ENCODE measurements at regions not wholly inside any gene's neighbourhood (a gene's known extent, or its start where the extent isn't known, plus 50 kb on each side); places are given as distances from the start of the nearest gene placed in this dataset.

DNA sequence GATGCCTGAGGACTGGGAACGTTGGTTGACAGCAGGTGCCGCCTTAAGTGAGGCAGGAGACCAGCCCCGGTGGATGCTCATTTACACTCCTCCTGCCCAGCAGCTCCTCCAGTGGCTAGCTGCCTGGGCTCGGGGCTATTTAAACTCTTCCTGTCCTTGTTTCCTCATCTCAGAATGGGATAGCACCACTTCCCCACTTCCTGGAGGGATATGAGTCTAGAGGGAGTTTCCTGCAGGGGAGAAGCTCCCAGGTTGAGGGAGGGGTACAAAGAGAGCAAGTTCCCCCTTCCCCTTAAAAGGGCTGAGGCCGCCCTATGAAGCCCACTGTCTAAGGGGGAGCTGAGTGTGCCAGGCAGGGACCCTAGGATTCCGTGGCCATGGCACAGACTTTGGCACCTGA is 311.2 kb downstream of the AACS start:
- Histone ChIP-seq H3F3A (ENCODE audit: insufficient read depth) (no peaks in the 10 kb centered on the region), H3K9me3 (ENCODE audit: insufficient read depth, low read length) (no peaks in the 10 kb centered on the region), H3K79me2 (ENCODE audit: insufficient read depth, low read length) (no peaks in the 10 kb centered on the region), H3K4me2 (ENCODE audit: low read depth, low read length, poor library complexity, severe bottlenecking) (no peak overlapping the region), H4K20me1 (ENCODE audit: low read depth, low read length) (no peaks in the 10 kb centered on the region), H3K9ac (ENCODE audit: low read length) (no peak overlapping the region), H3K4me3 (ENCODE audit: insufficient read depth, low read length, poor library complexity, severe bottlenecking) (no peak overlapping the region), H3K9me2 (replicated peaks; ENCODE audit: insufficient read depth, low read length) (no peaks in the 10 kb centered on the region), H3K36me3 (ENCODE audit: low read length) (no peaks in the 10 kb centered on the region), H3K27me3 (ENCODE audit: low read length) (no peaks in the 10 kb centered on the region), H3K27ac (ENCODE audit: low read depth, low read length) (no peak overlapping the region), H2AFZ (ENCODE audit: low read depth, low read length, severe bottlenecking) (no peak overlapping the region)
- TF ChIP-seq, protein P1, sequence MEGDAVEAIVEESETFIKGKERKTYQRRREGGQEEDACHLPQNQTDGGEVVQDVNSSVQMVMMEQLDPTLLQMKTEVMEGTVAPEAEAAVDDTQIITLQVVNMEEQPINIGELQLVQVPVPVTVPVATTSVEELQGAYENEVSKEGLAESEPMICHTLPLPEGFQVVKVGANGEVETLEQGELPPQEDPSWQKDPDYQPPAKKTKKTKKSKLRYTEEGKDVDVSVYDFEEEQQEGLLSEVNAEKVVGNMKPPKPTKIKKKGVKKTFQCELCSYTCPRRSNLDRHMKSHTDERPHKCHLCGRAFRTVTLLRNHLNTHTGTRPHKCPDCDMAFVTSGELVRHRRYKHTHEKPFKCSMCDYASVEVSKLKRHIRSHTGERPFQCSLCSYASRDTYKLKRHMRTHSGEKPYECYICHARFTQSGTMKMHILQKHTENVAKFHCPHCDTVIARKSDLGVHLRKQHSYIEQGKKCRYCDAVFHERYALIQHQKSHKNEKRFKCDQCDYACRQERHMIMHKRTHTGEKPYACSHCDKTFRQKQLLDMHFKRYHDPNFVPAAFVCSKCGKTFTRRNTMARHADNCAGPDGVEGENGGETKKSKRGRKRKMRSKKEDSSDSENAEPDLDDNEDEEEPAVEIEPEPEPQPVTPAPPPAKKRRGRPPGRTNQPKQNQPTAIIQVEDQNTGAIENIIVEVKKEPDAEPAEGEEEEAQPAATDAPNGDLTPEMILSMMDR (IDR thresholded peaks at IDR 0.05; ENCODE audit: insufficient read depth, low read length, poor library complexity, severe bottlenecking) = no peak

DNA sequence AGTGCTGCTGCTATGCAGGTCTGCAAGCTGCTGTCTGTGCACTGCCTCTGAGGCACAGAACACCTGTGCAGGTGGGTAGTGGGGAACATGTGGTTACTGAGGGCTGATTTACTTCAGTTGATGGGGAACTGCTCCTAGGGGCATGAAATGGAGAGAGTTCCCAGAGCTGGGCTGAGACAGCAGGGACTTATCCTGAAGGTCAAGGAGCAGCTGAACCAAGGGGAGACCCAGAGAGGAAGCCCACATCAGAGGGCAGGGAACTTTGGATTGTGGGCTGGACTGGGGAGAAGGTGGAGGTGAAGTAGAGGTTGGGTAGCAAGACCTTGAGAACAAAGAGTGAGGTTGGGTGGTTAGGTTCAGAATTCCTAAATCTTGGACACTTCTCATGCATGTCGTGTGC is 311.9 kb downstream of the AACS start:
- H3K27ac ChIP-seq (ENCODE audit: low read depth, low read length) = no peak overlapping the region
- no peaks in the 10 kb centered on the region for H3K79me2 ChIP-seq (ENCODE audit: insufficient read depth, low read length)
- H3K9ac ChIP-seq (ENCODE audit: low read length) = no peak overlapping the region
- no peaks in the 10 kb centered on the region for H3K9me3 ChIP-seq (ENCODE audit: insufficient read depth, low read length)
- H2AFZ ChIP-seq (ENCODE audit: low read depth, low read length, severe bottlenecking) = no peak overlapping the region
- H3K27me3 ChIP-seq (ENCODE audit: low read length) = no peaks in the 10 kb centered on the region
- no peaks in the 10 kb centered on the region for H3K9me2 ChIP-seq (replicated peaks; ENCODE audit: insufficient read depth, low read length)
- no peaks in the 10 kb centered on the region for H3F3A ChIP-seq (ENCODE audit: insufficient read depth)
- H3K36me3 ChIP-seq (ENCODE audit: low read length) = no peaks in the 10 kb centered on the region
- H3K4me3 ChIP-seq (ENCODE audit: insufficient read depth, low read length, poor library complexity, severe bottlenecking) = no peak overlapping the region
- TF ChIP-seq, protein P1 (IDR thresholded peaks at IDR 0.05; ENCODE audit: insufficient read depth, low read length, poor library complexity, severe bottlenecking) = no peak
- no peak for TF ChIP-seq EZH2phosphoT487 (conservative IDR thresholded peaks at IDR 0.05; ENCODE audit: low read length)
- no peak overlapping the region for H3K4me2 ChIP-seq (ENCODE audit: low read depth, low read length, poor library complexity, severe bottlenecking)
- no peaks in the 10 kb centered on the region for H4K20me1 ChIP-seq (ENCODE audit: low read depth, low read length)

DNA sequence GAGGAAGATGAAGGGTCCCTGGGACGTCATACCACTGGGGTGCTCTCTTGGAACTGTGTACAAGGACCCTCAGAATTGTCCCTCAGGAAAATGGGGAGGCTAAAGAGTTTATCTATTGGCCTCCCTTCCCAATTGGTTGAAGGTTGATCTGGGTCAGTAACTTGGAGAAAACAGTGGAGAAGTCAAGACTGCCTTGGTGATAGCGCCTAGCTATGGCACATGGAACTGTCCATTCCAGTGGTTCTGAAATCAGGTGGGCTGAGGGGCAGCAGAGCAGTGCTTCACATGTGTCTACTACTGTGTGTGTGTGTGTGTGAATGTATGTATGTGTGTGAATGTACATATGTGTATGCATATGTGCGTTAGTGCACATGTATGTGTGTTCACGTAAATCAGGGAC is 316.1 kb downstream of the AACS start:
- no peaks in the 10 kb centered on the region for H3F3A ChIP-seq (ENCODE audit: insufficient read depth)
- H3K9me3 ChIP-seq (ENCODE audit: insufficient read depth, low read length) = no peaks in the 10 kb centered on the region
- H3K36me3 ChIP-seq (ENCODE audit: low read length) = no peaks in the 10 kb centered on the region
- H3K4me2 ChIP-seq (ENCODE audit: low read depth, low read length, poor library complexity, severe bottlenecking) = no peak overlapping the region
- no peaks in the 10 kb centered on the region for H3K79me2 ChIP-seq (ENCODE audit: insufficient read depth, low read length)
- H4K20me1 ChIP-seq (ENCODE audit: low read depth, low read length) = no peaks in the 10 kb centered on the region
- H3K9ac ChIP-seq (ENCODE audit: low read length) = no peak overlapping the region
- TF ChIP-seq EZH2phosphoT487 (conservative IDR thresholded peaks at IDR 0.05; ENCODE audit: low read length) = no peak
- TF ChIP-seq, protein P1 (IDR thresholded peaks at IDR 0.05; ENCODE audit: insufficient read depth, low read length, poor library complexity, severe bottlenecking) = no peak
- no peak overlapping the region for H3K27ac ChIP-seq (ENCODE audit: low read depth, low read length)
- H3K9me2 ChIP-seq (replicated peaks; ENCODE audit: insufficient read depth, low read length) = no peaks in the 10 kb centered on the region
- no peaks in the 10 kb centered on the region for H3K27me3 ChIP-seq (ENCODE audit: low read length)
- H2AFZ ChIP-seq (ENCODE audit: low read depth, low read length, severe bottlenecking) = no peak overlapping the region
- no peak overlapping the region for H3K4me3 ChIP-seq (ENCODE audit: insufficient read depth, low read length, poor library complexity, severe bottlenecking)

DNA sequence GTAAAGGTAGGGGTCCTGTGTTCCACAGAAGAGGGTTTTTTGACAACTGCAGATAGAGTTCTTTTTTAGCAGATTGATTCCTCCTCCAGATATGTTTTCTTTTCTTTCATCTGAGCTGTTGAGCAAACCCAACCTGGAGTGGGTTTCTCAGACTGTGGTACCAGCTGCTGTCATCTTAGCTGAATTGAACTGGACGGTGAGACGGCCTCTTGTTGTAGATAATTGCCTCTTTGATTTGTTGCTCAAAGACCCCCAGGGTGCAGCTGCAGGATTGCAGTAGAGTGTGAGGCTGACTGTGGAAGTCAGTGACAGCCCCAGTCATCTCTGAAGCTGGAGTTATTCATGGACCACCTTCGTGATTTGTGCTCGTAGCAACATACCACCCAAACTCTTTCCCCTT is 317.7 kb downstream of the AACS start:
- H3K4me3 ChIP-seq (ENCODE audit: insufficient read depth, low read length, poor library complexity, severe bottlenecking) = no peak overlapping the region
- H2AFZ ChIP-seq (ENCODE audit: low read depth, low read length, severe bottlenecking) = no peak overlapping the region
- no peaks in the 10 kb centered on the region for H3K36me3 ChIP-seq (ENCODE audit: low read length)
- H3K79me2 ChIP-seq (ENCODE audit: insufficient read depth, low read length) = no peaks in the 10 kb centered on the region
- no peaks in the 10 kb centered on the region for H3K9me2 ChIP-seq (replicated peaks; ENCODE audit: insufficient read depth, low read length)
- no peak overlapping the region for H3K27ac ChIP-seq (ENCODE audit: low read depth, low read length)
- H3F3A ChIP-seq (ENCODE audit: insufficient read depth) = no peaks in the 10 kb centered on the region
- TF ChIP-seq EZH2phosphoT487 (conservative IDR thresholded peaks at IDR 0.05; ENCODE audit: low read length) = no peak
- TF ChIP-seq, protein P1 (IDR thresholded peaks at IDR 0.05; ENCODE audit: insufficient read depth, low read length, poor library complexity, severe bottlenecking) = no peak
- no peaks in the 10 kb centered on the region for H3K27me3 ChIP-seq (ENCODE audit: low read length)
- H3K9me3 ChIP-seq (ENCODE audit: insufficient read depth, low read length) = no peaks in the 10 kb centered on the region
- no peak overlapping the region for H3K4me2 ChIP-seq (ENCODE audit: low read depth, low read length, poor library complexity, severe bottlenecking)
- no peak overlapping the region for H3K9ac ChIP-seq (ENCODE audit: low read length)
- H4K20me1 ChIP-seq (ENCODE audit: low read depth, low read length) = no peaks in the 10 kb centered on the region
